ENCODE measurements at regions not wholly inside any gene's neighbourhood (a gene's known extent, or its start where the extent isn't known, plus 50 kb on each side); places are given as distances from the start of the nearest gene placed in this dataset.

- Histone ChIP-seq H3K9me3 (ENCODE audit: insufficient read depth, low read depth) (no peaks in the 10 kb centered on the region), H3F3A (ENCODE audit: insufficient read depth, low read depth) (no peaks in the 10 kb centered on the region), H4K20me1 (ENCODE audit: insufficient read depth) (no peaks in the 10 kb centered on the region), H3K4me2 (no peak overlapping the region), H3K36me3 (ENCODE audit: low read depth) (no peaks in the 10 kb centered on the region), H3K9me2 (ENCODE audit: insufficient read depth) (no peaks in the 10 kb centered on the region), H2AFZ (no peak overlapping the region), H3K4me3 (no peak overlapping the region), H3K27me3 (ENCODE audit: insufficient read depth, low read depth) (no peaks in the 10 kb centered on the region), H3K4me1 (replicated peaks; ENCODE audit: insufficient read depth) (no peaks in the 10 kb centered on the region), H3K27ac (no peak overlapping the region), H3K79me2 (ENCODE audit: low read depth) (no peaks in the 10 kb centered on the region)
- intact Hi-C loops (cut with micrococcal nuclease; ENCODE audit: unreplicated experiment): no loop called here
- ChIA-PET POLR2A (ENCODE audit: unreplicated experiment) (no interaction called here), CTCF (no interaction called here)
- DNase-seq: no peak
- BruUV-seq (replicated peaks): no TSS peak
- TF ChIP-seq CTCF (conservative IDR thresholded peaks at IDR 0.05): no peak
- TF ChIP-seq EZH2 (IDR thresholded peaks at IDR 0.05; ENCODE audit: low read depth): no peak
Measured at GRCh38 chr22:10781571-10782403, 4746.2 kb upstream of the OR11H1 start.
